ENCODE measurements at regions not wholly inside any gene's neighbourhood (a gene's known extent, or its start where the extent isn't known, plus 50 kb on each side); places are given as distances from the start of the nearest gene placed in this dataset.

GRCh38 chr2:88247531-88247930 is 77.4 kb downstream of the THNSL2 start:
- intact Hi-C loops (cut with DNase I) = no loop called here
- H3K4me1 ChIP-seq (replicated peaks in 1 of 2) = no peaks in the 10 kb centered on the region
- TF ChIP-seq, protein P1, sequence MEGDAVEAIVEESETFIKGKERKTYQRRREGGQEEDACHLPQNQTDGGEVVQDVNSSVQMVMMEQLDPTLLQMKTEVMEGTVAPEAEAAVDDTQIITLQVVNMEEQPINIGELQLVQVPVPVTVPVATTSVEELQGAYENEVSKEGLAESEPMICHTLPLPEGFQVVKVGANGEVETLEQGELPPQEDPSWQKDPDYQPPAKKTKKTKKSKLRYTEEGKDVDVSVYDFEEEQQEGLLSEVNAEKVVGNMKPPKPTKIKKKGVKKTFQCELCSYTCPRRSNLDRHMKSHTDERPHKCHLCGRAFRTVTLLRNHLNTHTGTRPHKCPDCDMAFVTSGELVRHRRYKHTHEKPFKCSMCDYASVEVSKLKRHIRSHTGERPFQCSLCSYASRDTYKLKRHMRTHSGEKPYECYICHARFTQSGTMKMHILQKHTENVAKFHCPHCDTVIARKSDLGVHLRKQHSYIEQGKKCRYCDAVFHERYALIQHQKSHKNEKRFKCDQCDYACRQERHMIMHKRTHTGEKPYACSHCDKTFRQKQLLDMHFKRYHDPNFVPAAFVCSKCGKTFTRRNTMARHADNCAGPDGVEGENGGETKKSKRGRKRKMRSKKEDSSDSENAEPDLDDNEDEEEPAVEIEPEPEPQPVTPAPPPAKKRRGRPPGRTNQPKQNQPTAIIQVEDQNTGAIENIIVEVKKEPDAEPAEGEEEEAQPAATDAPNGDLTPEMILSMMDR (IDR thresholded peaks at IDR 0.05) = no peak
- no peak for TF ChIP-seq POLR2A (IDR thresholded peaks at IDR 0.05)
- H3K27me3 ChIP-seq = no peaks in the 10 kb centered on the region
- WGBS, 4 donors = 73 to 79% (median 77%) methylated on average over 6 of the region's 6 CpGs
- no peaks in the 10 kb centered on the region for H3K36me3 ChIP-seq (replicated peaks in 1 of 2)
- H3K27ac ChIP-seq = no peak overlapping the region
- DNase-seq = peak in 1 of 7 donors; percentile 21
- no peaks in the 10 kb centered on the region for H3K9me3 ChIP-seq (replicated peaks in 1 of 3)
- no peak overlapping the region for H3K4me3 ChIP-seq

- Histone ChIP-seq H3K27me3 (no peaks in the 10 kb centered on the region), H3K36me3 (replicated peaks in 1 of 2) (no peaks in the 10 kb centered on the region), H3K9me3 (replicated peaks in 1 of 3) (no peaks in the 10 kb centered on the region), H3K4me1 (replicated peaks in 1 of 2) (no peaks in the 10 kb centered on the region), H3K27ac (no peak overlapping the region), H3K4me3 (no peak overlapping the region)
- TF ChIP-seq, protein P1 (IDR thresholded peaks at IDR 0.05) = no peak
- no peak for TF ChIP-seq POLR2A (IDR thresholded peaks at IDR 0.05)
- 88 to 90% (median 89%) methylated on average over 3 of the region's 3 CpGs for WGBS, 4 donors
- peak in 1 of 7 donors; percentile 5 for DNase-seq
- intact Hi-C loops (cut with DNase I) = no loop called here
Observed at GRCh38 chr2:88245109-88245508, 75.0 kb downstream of the THNSL2 start.

- no peak overlapping the region for H3K27ac ChIP-seq
- WGBS, 4 donors = 60 to 89% (median 71%) methylated on average over 8 to 11 of the region's 11 CpGs
- H3K4me1 ChIP-seq (replicated peaks in 1 of 2) = no peaks in the 10 kb centered on the region
- intact Hi-C loops (cut with DNase I) = no loop called here
- no peaks in the 10 kb centered on the region for H3K36me3 ChIP-seq (replicated peaks in 1 of 2)
- no peak overlapping the region for H3K4me3 ChIP-seq
- no peaks in the 10 kb centered on the region for H3K27me3 ChIP-seq
- no peak for DNase-seq
- no peaks in the 10 kb centered on the region for H3K9me3 ChIP-seq (replicated peaks in 1 of 3)
- TF ChIP-seq, protein P1 (IDR thresholded peaks at IDR 0.05) = no peak
- TF ChIP-seq POLR2A (IDR thresholded peaks at IDR 0.05) = no peak
Observed at GRCh38 chr2:88239781-88240180, 69.6 kb downstream of the THNSL2 start.

DNA sequence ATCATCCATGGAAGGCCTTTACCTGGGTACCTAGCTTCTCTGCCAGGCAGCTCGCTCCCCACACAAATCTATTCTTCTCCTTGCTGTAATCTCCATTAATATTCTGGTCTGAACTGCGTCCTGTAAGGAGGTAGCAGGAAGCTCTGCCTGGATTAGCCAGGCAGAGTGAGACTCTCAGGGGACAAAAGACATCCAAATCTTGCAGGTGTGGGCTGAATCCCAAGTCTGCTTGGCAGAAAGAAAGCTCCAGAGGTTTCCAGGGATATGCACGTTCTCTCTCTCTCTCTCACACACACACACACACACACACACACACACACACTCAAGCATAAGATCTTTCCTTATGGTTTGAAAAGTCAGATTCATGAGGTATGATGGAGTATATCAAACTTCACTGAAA is 66.5 kb downstream of the THNSL2 start:
- WGBS, 4 donors = 71 to 76% (median 72%) methylated on average over 3 of the region's 3 CpGs
- no peaks in the 10 kb centered on the region for H3K9me3 ChIP-seq (replicated peaks in 1 of 3)
- no peak overlapping the region for H3K27ac ChIP-seq
- H3K27me3 ChIP-seq = no peaks in the 10 kb centered on the region
- intact Hi-C loops (cut with DNase I) = no loop called here
- TF ChIP-seq, protein P1 (IDR thresholded peaks at IDR 0.05) = no peak
- H3K36me3 ChIP-seq (replicated peaks in 1 of 2) = no peaks in the 10 kb centered on the region
- DNase-seq = no peak
- no peaks in the 10 kb centered on the region for H3K4me1 ChIP-seq (replicated peaks in 1 of 2)
- H3K4me3 ChIP-seq = no peak overlapping the region

Small RNAs in the stretch of these regions (small RNA-seq; reads per million reads assigned to genes)
- gene RF00026 (0 reads per million in 2 donors), gene RNU6-1168P (0 reads per million in 2 donors)

Data from adrenal gland (tissue), 9 donors.